HepG2 (cell line): ENCODE measurements at regions not wholly inside any gene's neighbourhood (a gene's known extent, or its start where the extent isn't known, plus 50 kb on each side); places are given as distances from the start of the nearest gene placed in this dataset.

ENCODE experiments used
- ATAC-seq: fragments of 200-7000 bp; cut with Tn5 transposase; 3 replicates; pipeline ENCODE4 v1.9.1; 2020; ENCODE audit warnings: mild to moderate bottlenecking, moderate library complexity
- BruUV-seq: library from RNA; stranded (reverse); fragments of 400-500 nt; replicated peaks from 2 replicates; lab custom pipeline; 2021; lab: Mats Ljungman, UMichigan
- CTCF ChIA-PET: fragments of 300-600 bp; formaldehyde crosslinking; extraction: SDS; loops from one replicate; lab custom pipeline; 2021; ENCODE audit warnings: low total read pairs, inconsistent platforms, low intra/inter-chr PET ratio; lab: Yijun Ruan, JAX
- POLR2A ChIA-PET: fragments of 350-600 bp; sonication (Branson Sonifier 250); formaldehyde crosslinking; loops from one replicate; lab custom pipeline; 2020; ENCODE audit warnings: antibody characterized with exemption, inconsistent platforms; lab: Yijun Ruan, JAX
- DNase-seq: peaks from one replicate; pipeline ENCODE4 v3.0.0-alpha.2; 2015; ENCODE audit warnings: low spot score
- FAIRE-seq: peaks from 3 replicates; lab custom pipeline; 2011; peaks lifted over from hg19 to GRCh38; lab: Jason Lieb, UNC
- H2AFZ ChIP-seq: one replicate; pipeline ENCODE4 v1.6.1; 2011; ENCODE audit warnings: low read length, inconsistent platforms
- H3K27ac ChIP-seq: fragments of 300-600 bp; 3 replicates; pipeline ENCODE4 v1.8.0; 2011; ENCODE audit warnings: mixed run types, mild to moderate bottlenecking, mixed read lengths, low read length, inconsistent platforms; ENCODE audit not compliant: insufficient read depth; ENCODE audit errors: extremely low read length
- H3K27me3 ChIP-seq, 2 experiments: fragments of 200-600 bp in 1 of 2; 2 replicates in 1 of 2; 3 replicates in 1 of 2; pipeline versions ENCODE4 v1.6.0 to v1.8.0; 2011; ENCODE audit warnings: low read length in 2 of 2, mild to moderate bottlenecking in 2 of 2, moderate library complexity in 2 of 2, inconsistent platforms in 1 of 2; ENCODE audit not compliant: insufficient read depth in 2 of 2, control insufficient read depth in 1 of 2
- H3K36me3 ChIP-seq, 2 experiments: fragments of 200-600 bp in 1 of 2; replicated peaks in 1 of 2; 2 replicates in 1 of 2; 3 replicates in 1 of 2; pipeline versions ENCODE4 v1.5.1 to v1.8.0; 2011; ENCODE audit warnings: low read length in 2 of 2, inconsistent platforms in 1 of 2; ENCODE audit not compliant: insufficient read depth in 2 of 2, control insufficient read depth in 1 of 2
- H3K4me1 ChIP-seq: 2 replicates; pipeline ENCODE4 v1.5.1; 2012; ENCODE audit warnings: low read length, inconsistent platforms; ENCODE audit not compliant: insufficient read depth
- H3K4me2 ChIP-seq: 2 replicates; pipeline ENCODE4 v1.6.0; 2011; ENCODE audit warnings: low read depth, low read length, inconsistent platforms
- H3K4me3 ChIP-seq, 3 experiments: fragments of 200-600 bp in 1 of 3; sonication (generic), shearing (Covaris generic) in 1 of 3; replicated peaks in 1 of 3; 2 replicates each; pipeline ENCODE4 v1.5.1; 2011 to 2016; ENCODE audit warnings: low read length in 3 of 3, inconsistent platforms in 2 of 3, low read depth in 2 of 3, mild to moderate bottlenecking in 2 of 3, control low read depth in 1 of 3, mixed read lengths in 1 of 3; ENCODE audit not compliant: insufficient read depth in 1 of 3
- H3K79me2 ChIP-seq: one replicate; pipeline ENCODE4 v1.6.1; 2011; ENCODE audit warnings: low read length, inconsistent platforms; ENCODE audit not compliant: insufficient read depth
- H3K9ac ChIP-seq: 2 replicates; pipeline ENCODE4 v1.6.0; 2011; ENCODE audit warnings: mild to moderate bottlenecking, low read depth, low read length, inconsistent platforms; ENCODE audit not compliant: insufficient read depth
- H3K9me3 ChIP-seq: 2 replicates; pipeline ENCODE4 v1.5.1; 2012; ENCODE audit warnings: mild to moderate bottlenecking, low read length
- H4K20me1 ChIP-seq: 2 replicates; pipeline ENCODE4 v1.6.0; 2011; ENCODE audit warnings: inconsistent platforms, mild to moderate bottlenecking, low read length, moderate library complexity; ENCODE audit not compliant: insufficient read depth
- FIP1L1 ChIP-seq: fragments of 200-400 bp; formaldehyde crosslinking; IDR thresholded peaks from 2 replicates; pipeline ENCODE4 v1.6.1; 2018; ENCODE audit warnings: low read depth, mild to moderate bottlenecking, low read length, moderate library complexity, borderline replicate concordance; ENCODE audit not compliant: insufficient read depth
- THYN1 ChIP-seq: sonication (generic); formaldehyde crosslinking; IDR thresholded peaks from 2 replicates; pipeline ENCODE4 v1.8.1; 2023; ENCODE audit warnings: low read depth, mild to moderate bottlenecking, moderate library complexity, missing genetic modification reagents, borderline replicate concordance
- YY1 ChIP-seq: IDR thresholded peaks from 2 replicates; pipeline ENCODE4 v1.6.1; 2011; ENCODE audit warnings: low read length, low read depth, moderate library complexity, mild to moderate bottlenecking; ENCODE audit not compliant: insufficient read depth, insufficient replicate concordance
- ZNF552 ChIP-seq: sonication (generic); formaldehyde crosslinking; IDR thresholded peaks from 2 replicates; pipeline ENCODE4 v1.9.0; 2022; ENCODE audit warnings: missing genetic modification reagents, mild to moderate bottlenecking, borderline replicate concordance
- ZNF629 ChIP-seq: sonication (generic); formaldehyde crosslinking; conservative IDR thresholded peaks from 2 replicates; pipeline ENCODE4 v1.5.0; 2020; ENCODE audit warnings: missing genetic modification reagents
- WGBS: methylation state at CpG from one replicate; pipeline ENCODE4 v1.1.6; 2017; ENCODE audit warnings: low lambda C conversion rate; 5-methylcytosine and 5-hydroxymethylcytosine counted together
- in situ Hi-C: cut with HindIII; loops from 2 replicates; pipeline ENCODE4 v1.10.0; 2017; ENCODE audit warnings: low pct_unique_long_range_greater_than_20kb; ENCODE audit not compliant: extremely low pct_ligation_motif_present
- intact Hi-C: fragments of 100-400 bp; cut with micrococcal nuclease; formaldehyde crosslinking; loops from one replicate; pipeline ENCODE4 v1.10.0; 2022; ENCODE audit not compliant: unreplicated experiment
- TF ChIP-seq, protein P1 (sequence below): sonication (generic); formaldehyde crosslinking; IDR thresholded peaks from 2 replicates; pipeline ENCODE4 v1.4.0; 2020; ENCODE audit warnings: missing genetic modification reagents
- TF ChIP-seq, protein P2 (sequence below): sonication (generic); formaldehyde crosslinking; IDR thresholded peaks from 2 replicates; pipeline ENCODE4 v1.4.0; 2020; ENCODE audit warnings: mild to moderate bottlenecking, missing genetic modification reagents, borderline replicate concordance

DNA sequence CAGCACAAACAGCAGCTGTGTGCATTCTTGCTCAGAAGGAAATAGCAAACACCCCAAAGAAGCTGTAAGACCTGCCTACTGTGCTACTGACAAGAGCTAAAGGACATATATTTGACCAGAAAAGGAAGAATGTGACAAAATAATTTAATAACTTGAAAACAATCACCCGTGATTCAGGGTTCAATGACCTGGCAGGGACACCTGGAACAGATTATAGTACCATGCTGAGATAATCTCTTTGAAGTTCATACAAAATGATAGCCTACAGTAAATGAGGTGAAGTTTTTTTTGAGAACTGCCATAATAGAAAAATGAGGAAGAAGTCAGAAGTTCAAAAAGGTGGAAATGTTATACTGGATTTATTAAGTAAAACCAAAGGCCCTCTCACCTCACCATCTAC, 324.8 kb upstream of the GULP1 start:
- no peaks in the 10 kb centered on the region for H3K27me3 ChIP-seq
- no peaks in the 10 kb centered on the region for H3K4me1 ChIP-seq
- ChIA-PET POLR2A (no interaction called here), CTCF (no interaction called here)
- FAIRE-seq (no peak), ATAC-seq (no peak), DNase-seq (no peak)
- WGBS = 0% methylated on average over 1 of the region's 1 CpG
- in situ Hi-C loops (no loop called here), intact Hi-C loops (no loop called here)
- no peaks in the 10 kb centered on the region for H3K79me2 ChIP-seq
- H2AFZ ChIP-seq = no peak overlapping the region
- no peaks in the 10 kb centered on the region for H3K36me3 ChIP-seq
- H3K9me3 ChIP-seq = no peaks in the 10 kb centered on the region
- TF ChIP-seq ZNF552 (no peak), ZNF629 (CRISPR knock-in tag) (no peak), YY1 (no peak), FIP1L1 (no peak), THYN1 (no peak)
- TF ChIP-seq, protein P1, sequence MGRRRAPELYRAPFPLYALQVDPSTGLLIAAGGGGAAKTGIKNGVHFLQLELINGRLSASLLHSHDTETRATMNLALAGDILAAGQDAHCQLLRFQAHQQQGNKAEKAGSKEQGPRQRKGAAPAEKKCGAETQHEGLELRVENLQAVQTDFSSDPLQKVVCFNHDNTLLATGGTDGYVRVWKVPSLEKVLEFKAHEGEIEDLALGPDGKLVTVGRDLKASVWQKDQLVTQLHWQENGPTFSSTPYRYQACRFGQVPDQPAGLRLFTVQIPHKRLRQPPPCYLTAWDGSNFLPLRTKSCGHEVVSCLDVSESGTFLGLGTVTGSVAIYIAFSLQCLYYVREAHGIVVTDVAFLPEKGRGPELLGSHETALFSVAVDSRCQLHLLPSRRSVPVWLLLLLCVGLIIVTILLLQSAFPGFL (CRISPR knock-in tag) = no peak
- TF ChIP-seq, protein P2, sequence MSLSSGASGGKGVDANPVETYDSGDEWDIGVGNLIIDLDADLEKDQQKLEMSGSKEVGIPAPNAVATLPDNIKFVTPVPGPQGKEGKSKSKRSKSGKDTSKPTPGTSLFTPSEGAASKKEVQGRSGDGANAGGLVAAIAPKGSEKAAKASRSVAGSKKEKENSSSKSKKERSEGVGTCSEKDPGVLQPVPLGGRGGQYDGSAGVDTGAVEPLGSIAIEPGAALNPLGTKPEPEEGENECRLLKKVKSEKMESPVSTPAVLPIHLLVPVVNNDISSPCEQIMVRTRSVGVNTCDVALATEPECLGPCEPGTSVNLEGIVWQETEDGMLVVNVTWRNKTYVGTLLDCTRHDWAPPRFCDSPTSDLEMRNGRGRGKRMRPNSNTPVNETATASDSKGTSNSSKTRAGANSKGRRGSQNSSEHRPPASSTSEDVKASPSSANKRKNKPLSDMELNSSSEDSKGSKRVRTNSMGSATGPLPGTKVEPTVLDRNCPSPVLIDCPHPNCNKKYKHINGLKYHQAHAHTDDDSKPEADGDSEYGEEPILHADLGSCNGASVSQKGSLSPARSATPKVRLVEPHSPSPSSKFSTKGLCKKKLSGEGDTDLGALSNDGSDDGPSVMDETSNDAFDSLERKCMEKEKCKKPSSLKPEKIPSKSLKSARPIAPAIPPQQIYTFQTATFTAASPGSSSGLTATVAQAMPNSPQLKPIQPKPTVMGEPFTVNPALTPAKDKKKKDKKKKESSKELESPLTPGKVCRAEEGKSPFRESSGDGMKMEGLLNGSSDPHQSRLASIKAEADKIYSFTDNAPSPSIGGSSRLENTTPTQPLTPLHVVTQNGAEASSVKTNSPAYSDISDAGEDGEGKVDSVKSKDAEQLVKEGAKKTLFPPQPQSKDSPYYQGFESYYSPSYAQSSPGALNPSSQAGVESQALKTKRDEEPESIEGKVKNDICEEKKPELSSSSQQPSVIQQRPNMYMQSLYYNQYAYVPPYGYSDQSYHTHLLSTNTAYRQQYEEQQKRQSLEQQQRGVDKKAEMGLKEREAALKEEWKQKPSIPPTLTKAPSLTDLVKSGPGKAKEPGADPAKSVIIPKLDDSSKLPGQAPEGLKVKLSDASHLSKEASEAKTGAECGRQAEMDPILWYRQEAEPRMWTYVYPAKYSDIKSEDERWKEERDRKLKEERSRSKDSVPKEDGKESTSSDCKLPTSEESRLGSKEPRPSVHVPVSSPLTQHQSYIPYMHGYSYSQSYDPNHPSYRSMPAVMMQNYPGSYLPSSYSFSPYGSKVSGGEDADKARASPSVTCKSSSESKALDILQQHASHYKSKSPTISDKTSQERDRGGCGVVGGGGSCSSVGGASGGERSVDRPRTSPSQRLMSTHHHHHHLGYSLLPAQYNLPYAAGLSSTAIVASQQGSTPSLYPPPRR (CRISPR knock-in tag) = no peak
- TF ChIP-seq, all 625 proteins: peak for 0
- H3K4me2 ChIP-seq = no peak overlapping the region
- no TSS peak for BruUV-seq
- no peaks in the 10 kb centered on the region for H4K20me1 ChIP-seq
- no peak overlapping the region for H3K27ac ChIP-seq
- no peak overlapping the region for H3K4me3 ChIP-seq
- no peak overlapping the region for H3K9ac ChIP-seq
